ENCODE measurements at regions not wholly inside any gene's neighbourhood (a gene's known extent, or its start where the extent isn't known, plus 50 kb on each side); places are given as distances from the start of the nearest gene placed in this dataset.
"Not testable (repeated sequence)": the region's sequence is repeated elsewhere in the genome, so short reads cannot be mapped to it uniquely, and the experiment has no call there.

DNA sequence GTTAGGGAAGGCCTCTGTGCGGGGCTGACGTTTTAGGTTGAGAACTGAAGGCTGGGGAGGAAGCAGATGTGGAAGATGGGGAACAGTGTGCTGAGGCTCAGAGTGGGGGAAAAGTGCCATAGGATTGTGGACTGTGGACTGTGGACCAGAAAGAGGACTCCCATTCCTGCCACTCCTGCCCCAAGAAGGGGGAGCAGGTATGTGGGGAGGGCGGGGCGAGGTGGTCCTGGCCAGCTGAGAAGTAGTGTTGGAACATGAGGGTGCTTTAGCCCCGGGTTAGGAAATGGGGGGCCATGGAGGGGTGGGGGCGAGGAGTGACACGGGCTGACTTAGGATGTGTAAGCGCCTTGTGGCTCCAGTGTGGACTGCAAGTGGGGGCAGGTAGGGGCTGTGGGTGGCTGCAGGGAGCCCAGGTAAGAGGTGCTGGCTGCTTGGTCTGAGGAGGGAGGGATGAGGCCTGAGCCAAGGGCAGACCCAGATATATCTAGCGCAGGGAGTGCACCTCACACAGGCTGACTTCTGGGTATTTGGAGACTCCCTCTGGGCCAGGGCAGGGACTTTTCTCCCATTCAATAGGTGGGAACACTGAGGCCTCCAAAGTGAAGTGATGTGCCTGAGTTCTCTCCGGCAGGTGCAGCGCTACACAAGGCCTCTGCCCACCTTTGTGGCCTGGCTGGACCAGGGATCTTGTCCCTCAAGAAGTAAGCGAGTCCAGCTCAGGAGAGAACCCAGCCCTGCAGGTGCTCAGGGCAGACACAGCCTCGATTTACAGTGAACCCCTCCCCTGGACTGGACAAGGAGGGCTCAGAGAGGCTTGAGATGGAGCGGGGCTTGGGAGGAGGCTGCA lies 76.6 kb upstream of the TOX2 start:
- no peak for DNase-seq

GRCh38 chr20:43836790-43837189 lies 77.9 kb upstream of the TOX2 start:
- DNase-seq, result no peak

- no peak for DNase-seq
Observed at GRCh38 chr20:43835944-43836508, 78.6 kb upstream of the TOX2 start.

GRCh38 chr20:43833511-43834395 lies 80.9 kb upstream of the TOX2 start:
- DNase-seq, result no peak

DNA sequence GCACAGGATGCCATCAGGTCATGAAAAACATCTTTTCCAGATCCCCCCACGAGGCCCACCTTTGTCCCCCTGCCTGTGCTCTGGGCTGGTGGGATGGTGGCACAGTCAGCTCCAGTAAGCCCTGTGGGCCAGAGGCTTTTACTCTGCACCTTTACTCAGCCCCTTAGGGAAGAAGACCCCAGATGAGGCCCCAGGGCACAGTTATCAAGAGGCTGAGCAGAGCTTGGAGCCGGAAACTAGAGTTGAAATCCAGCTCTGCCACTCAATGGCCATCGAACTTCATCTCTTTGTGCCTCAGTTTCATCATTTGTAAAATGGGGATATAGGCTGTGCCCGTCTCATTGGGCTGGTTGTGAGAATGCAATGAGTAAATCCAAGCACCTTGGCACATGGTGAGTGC lies 81.7 kb upstream of the TOX2 start:
- DNase-seq, result no peak

- no peak for DNase-seq
Observed at GRCh38 chr20:43832096-43832816, 82.4 kb upstream of the TOX2 start.

DNA sequence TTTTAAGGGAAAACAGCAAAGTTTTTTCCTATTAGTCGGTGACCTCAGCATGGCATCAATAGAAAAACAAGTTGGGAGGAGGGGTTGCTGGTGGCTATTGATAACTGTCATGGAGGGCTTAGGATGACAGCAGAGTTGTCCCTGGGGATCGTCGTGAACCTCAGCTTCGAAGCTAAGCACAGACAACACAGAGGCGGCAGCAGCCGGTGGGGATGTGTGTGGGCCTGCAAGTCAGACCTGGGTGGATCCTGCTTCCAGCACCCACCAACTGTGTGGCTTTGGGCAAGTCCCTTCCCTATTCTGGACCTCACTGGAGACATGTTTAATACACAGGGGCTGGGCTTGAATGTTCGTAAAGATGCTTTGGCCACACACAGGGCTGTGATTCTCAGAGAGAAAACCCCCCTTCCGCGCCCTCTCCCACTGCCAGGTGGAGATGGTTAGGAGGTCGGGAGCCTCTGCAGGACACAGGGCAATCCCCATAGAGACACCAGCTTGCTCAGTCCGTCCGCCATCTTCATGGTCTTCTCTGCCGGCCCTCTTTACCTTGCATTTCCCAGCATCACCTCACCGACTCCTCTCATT lies 83.1 kb upstream of the TOX2 start:
- no peak for DNase-seq

DNA sequence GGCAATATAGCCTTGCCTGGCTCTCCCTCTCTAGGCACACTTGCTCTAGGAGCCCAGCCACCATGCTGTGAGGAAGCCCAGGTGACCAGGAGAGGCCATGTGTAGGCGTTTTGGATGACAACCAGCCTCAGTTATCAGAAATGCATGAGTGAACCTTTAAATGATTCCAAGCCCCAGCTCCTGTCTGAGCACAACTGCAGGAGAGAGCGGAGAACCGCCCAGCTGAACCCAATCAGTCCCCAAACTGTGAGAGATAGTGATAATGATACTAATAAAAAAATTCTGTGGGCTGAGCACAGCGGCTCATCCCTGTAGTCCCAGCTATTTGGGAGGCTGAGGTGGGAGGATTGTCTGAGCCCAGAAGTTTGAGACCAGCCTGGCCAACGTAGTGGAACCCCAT lies 83.8 kb upstream of the TOX2 start:
- no peak for DNase-seq

GRCh38 chr20:43829951-43830690 lies 84.5 kb upstream of the TOX2 start:
- DNase-seq, result no peak

- no peak for DNase-seq
Observed at GRCh38 chr20:43827940-43828562, 86.6 kb upstream of the TOX2 start.

- DNase-seq, result not testable (repeated sequence)
Observed at GRCh38 chr20:43826943-43827342, 87.7 kb upstream of the TOX2 start.

GRCh38 chr20:43825581-43825980 lies 89.1 kb upstream of the TOX2 start:
- peak in 7 of 58 donors; percentile 2 to 14 (median 8) for DNase-seq

GRCh38 chr20:43825051-43825402 lies 89.6 kb upstream of the TOX2 start:
- DNase-seq, result no peak

DNA sequence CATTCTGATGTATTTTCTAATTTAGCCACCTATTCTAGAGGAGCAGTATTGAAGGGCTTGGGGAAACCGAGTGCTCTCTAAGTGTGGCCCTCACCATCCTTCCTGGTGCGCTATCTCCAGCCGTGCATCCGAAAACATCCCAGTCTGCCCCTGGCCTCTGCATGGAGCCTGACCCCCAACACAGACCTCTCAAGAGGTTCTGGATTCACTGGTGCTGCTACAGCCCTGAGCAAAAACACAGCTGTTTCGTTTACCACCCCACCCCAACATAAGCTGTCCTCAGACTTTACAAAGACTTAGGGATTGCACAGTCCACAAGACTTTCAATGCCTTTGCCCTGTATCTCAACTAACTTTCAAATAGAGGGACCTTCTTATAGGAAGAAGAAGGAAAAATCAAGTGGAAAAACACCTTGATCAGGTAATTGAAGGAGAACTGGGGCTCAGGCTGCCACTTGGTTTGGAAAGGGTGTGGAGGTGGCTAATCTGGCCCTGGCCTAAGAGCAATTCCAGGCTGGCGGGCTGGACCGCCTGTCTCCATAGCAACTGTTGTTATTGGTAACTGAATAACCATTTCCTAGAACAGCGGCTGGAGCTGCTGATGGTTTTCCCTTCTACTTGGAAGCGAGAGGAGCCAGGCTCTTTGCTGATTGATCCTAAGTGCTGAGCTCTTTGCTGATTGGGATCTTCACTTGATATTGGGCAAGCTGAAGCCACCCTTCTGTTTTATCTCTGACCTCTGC lies 90.2 kb upstream of the TOX2 start:
- DNase-seq, result peak in 28 of 58 donors; percentile 3 to 56 (median 12)

GRCh38 chr20:43821795-43822194 lies 92.9 kb upstream of the TOX2 start:
- DNase-seq, result no peak

- DNase-seq, result no peak
Observed at GRCh38 chr20:43820731-43821330, 93.8 kb upstream of the TOX2 start.

DNA sequence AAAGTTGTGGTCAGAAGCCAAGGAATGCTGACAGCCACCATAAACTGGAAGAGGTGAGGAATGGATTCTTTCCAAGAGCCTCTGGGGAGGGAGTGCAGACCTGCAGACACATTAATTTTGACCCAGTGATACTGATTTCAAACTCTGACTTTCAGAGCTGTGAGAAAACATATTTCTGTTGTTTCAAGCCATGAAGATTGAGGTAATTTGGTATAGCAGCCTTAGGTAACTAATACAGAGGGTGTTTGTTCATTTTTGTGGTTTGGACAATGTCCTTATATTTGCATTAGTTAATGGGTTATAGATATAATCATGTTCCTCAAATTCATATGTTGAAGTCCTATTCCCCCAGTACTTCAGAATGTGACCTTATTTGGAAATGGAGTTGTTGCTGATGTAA lies 85.4 kb upstream of the GTSF1L start:
- no peak for DNase-seq

DNA sequence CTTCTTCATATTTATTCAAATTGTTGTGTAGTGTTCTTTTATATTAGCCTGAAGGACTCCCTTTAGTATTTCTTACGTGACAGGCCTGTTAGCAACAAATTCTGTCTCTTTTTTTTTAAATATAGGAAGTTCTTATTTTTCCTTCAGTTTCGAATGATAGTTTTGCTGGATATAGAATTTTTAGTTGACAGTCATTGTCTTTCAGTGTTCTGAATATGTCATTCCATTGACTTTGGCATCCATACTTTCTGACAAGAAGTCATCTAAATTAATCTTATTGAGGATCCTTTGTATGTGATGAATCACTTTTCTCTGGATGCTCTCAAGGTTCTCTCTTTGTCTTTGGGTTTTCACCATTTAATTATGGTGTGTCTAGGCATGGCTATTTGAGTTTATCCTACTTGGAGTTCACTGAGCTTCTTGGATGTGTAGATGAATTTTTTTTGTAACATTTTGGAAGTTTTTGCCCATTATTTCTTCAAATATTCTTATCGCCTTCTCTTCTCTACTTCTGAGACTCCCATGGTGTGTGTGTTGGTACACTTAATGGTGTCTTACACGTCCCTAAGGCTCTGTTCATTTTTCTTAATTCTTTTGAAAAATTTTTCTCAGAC lies 82.5 kb upstream of the GTSF1L start:
- no peak for DNase-seq

All from anterior cingulate cortex (tissue), 58 donors.